Type B pancreatic cell (in vitro differentiated cells): ENCODE measurements at regions not wholly inside any gene's neighbourhood (a gene's known extent, or its start where the extent isn't known, plus 50 kb on each side); places are given as distances from the start of the nearest gene placed in this dataset.
"Not testable (repeated sequence)": the region's sequence is repeated elsewhere in the genome, so short reads cannot be mapped to it uniquely, and the experiment has no call there.

Experiments used
- DNase-seq: peaks from one replicate; pipeline ENCODE4 v3.0.0; 2021; ENCODE audit warnings: mixed read lengths; ENCODE audit not compliant: unreplicated experiment; ENCODE audit errors: extremely low spot score
- H3K27ac Mint-ChIP-seq: 2 replicates; pipeline ENCODE4 v1.8.0; 2021; ENCODE audit warnings: mild to moderate bottlenecking, mixed read lengths
- H3K27me3 Mint-ChIP-seq: 2 replicates; pipeline ENCODE4 v1.8.0; 2021; ENCODE audit warnings: mixed read lengths
- H3K36me3 Mint-ChIP-seq: 2 replicates; pipeline ENCODE4 v1.8.0; 2021; ENCODE audit warnings: mixed read lengths
- H3K4me1 Mint-ChIP-seq: one replicate; pipeline ENCODE4 v1.8.0; 2021; ENCODE audit warnings: mixed read lengths; ENCODE audit not compliant: unreplicated experiment
- H3K4me3 Mint-ChIP-seq: 2 replicates; pipeline ENCODE4 v1.8.0; 2021; ENCODE audit warnings: mild to moderate bottlenecking, mixed read lengths
- H3K9me3 Mint-ChIP-seq: 2 replicates; pipeline ENCODE4 v1.8.0; 2021; ENCODE audit warnings: mixed read lengths
- TF ChIP-seq, protein P1 (sequence below): fragments of 200-600 bp; sonication (generic); conservative IDR thresholded peaks from 2 replicates; pipeline ENCODE4 v1.5.0; 2021; ENCODE audit warnings: antibody characterized with exemption, mild to moderate bottlenecking

DNA sequence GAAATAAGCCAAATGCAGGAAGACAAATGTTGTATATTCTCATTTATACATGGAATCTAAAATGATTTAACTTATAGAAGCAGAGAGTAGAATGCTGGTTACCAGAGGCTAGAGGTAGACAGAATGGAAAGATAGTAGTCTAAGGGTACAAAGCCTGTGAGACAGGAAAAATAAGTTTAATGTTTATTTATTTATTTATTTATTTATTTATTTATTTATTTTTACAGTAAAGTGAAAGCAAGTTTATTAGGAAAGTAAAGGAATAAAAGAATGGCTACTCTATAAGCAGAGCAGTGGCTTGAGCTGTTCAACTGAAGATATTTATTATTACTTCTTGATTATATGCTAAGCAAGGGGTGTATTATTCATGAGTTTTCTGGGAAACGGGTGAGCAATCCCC, 203.2 kb downstream of the LAS1L start:
- DNase-seq, result no peak
- Mint-ChIP-seq H3K27ac (no peak overlapping the region), H3K36me3 (no peaks in the 10 kb centered on the region), H3K27me3 (no peaks in the 10 kb centered on the region), H3K9me3 (no peaks in the 10 kb centered on the region), H3K4me3 (no peak overlapping the region), H3K4me1 (no peaks in the 10 kb centered on the region)
- TF ChIP-seq, protein P1, sequence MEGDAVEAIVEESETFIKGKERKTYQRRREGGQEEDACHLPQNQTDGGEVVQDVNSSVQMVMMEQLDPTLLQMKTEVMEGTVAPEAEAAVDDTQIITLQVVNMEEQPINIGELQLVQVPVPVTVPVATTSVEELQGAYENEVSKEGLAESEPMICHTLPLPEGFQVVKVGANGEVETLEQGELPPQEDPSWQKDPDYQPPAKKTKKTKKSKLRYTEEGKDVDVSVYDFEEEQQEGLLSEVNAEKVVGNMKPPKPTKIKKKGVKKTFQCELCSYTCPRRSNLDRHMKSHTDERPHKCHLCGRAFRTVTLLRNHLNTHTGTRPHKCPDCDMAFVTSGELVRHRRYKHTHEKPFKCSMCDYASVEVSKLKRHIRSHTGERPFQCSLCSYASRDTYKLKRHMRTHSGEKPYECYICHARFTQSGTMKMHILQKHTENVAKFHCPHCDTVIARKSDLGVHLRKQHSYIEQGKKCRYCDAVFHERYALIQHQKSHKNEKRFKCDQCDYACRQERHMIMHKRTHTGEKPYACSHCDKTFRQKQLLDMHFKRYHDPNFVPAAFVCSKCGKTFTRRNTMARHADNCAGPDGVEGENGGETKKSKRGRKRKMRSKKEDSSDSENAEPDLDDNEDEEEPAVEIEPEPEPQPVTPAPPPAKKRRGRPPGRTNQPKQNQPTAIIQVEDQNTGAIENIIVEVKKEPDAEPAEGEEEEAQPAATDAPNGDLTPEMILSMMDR, result no peak

DNA sequence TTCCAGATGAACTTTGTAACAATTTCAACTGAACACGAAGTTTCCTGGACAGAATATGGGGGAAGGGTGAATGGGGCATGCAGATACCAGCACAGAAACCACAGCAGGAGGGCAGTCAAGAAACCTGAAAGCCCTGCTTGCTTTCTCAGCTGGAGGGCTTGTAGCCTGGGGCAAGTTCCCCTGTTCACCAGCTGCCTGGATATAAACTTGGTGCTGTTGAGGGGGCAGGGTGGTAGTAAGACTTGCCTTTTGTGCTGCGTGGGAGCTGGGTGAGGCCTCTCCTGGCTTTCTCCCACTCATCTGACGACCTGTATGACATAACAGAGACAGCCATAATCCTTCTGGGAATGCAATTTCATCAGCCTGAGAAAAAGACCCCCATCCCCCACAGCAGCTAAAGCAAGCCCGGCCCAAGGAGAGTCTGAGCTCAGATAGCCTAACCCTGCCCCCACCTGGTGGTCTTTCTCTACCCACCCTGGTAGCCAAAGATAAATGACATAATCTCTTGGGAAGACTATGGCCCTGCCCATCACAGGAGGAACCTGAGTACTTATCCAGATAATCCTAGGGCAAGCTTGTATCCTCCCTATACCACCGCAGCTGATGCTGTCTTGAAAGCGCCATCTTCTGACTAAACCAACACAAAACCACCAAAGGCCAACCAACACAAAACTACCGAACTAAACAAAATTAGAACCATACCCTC, 234.3 kb downstream of the LAS1L start:
- no peak for DNase-seq
- TF ChIP-seq, protein P1, result no peak
- Mint-ChIP-seq H3K4me3 (no peak overlapping the region), H3K27ac (no peak overlapping the region), H3K4me1 (no peaks in the 10 kb centered on the region), H3K9me3 (no peaks in the 10 kb centered on the region), H3K36me3 (no peaks in the 10 kb centered on the region), H3K27me3 (no peaks in the 10 kb centered on the region)

GRCh38 chrX:65282905-65283304, 251.7 kb downstream of the LAS1L start:
- H3K27ac Mint-ChIP-seq, DNase-seq, H3K4me1 Mint-ChIP-seq, H3K36me3 Mint-ChIP-seq, H3K27me3 Mint-ChIP-seq, H3K4me3 Mint-ChIP-seq, H3K9me3 Mint-ChIP-seq: not testable (repeated sequence)

GRCh38 chrX:65273152-65273551, 261.4 kb downstream of the LAS1L start:
- TF ChIP-seq, protein P1, result no peak
- Mint-ChIP-seq H3K27me3 (no peaks in the 10 kb centered on the region), H3K4me3 (no peak overlapping the region), H3K4me1 (no peaks in the 10 kb centered on the region), H3K27ac (no peak overlapping the region), H3K36me3 (no peaks in the 10 kb centered on the region), H3K9me3 (peaks cover 6% of the 10 kb centered on the region)
- DNase-seq, result no peak

DNA sequence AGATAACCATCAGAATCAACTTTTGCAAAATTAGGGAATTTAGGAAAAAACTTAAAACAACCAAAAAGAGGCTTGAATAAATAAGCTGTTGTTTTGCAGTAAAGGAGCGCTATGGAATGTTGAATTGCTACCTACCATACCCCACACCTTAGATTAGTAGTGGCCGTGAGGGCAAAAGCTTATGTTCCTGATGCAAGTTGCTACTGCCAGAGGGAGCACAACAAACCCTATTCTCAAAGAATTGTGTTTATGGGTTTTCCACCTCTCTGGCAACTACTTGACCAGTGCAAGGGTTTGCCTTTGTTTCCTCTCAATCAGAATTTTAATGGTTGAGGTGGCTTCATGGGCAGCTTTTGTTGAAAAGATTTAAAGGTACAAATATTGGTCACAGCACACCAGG, 268.1 kb downstream of the LAS1L start:
- Mint-ChIP-seq H3K4me1 (no peaks in the 10 kb centered on the region), H3K27ac (no peak overlapping the region), H3K36me3 (no peaks in the 10 kb centered on the region), H3K4me3 (no peak overlapping the region), H3K27me3 (no peaks in the 10 kb centered on the region), H3K9me3 (no peaks in the 10 kb centered on the region)
- TF ChIP-seq, protein P1, result no peak
- DNase-seq, result no peak

GRCh38 chrX:65253817-65254216, 277.6 kb upstream of the ZC4H2 start:
- no peak overlapping the region for H3K27ac Mint-ChIP-seq
- H3K9me3 Mint-ChIP-seq, result peaks cover 6% of the 10 kb centered on the region
- TF ChIP-seq, protein P1, result no peak
- H3K4me1 Mint-ChIP-seq, result no peaks in the 10 kb centered on the region
- H3K4me3 Mint-ChIP-seq, result no peak overlapping the region
- no peaks in the 10 kb centered on the region for H3K27me3 Mint-ChIP-seq
- DNase-seq, result no peak
- peaks cover 4% of the 10 kb centered on the region for H3K36me3 Mint-ChIP-seq
